Thyroid gland (tissue), 4 donors: ENCODE measurements at regions not wholly inside any gene's neighbourhood (a gene's known extent, or its start where the extent isn't known, plus 50 kb on each side); places are given as distances from the start of the nearest gene placed in this dataset.
"Not testable (repeated sequence)": the region's sequence is repeated elsewhere in the genome, so short reads cannot be mapped to it uniquely, and the experiment has no call there.

ENCODE experiments used
- CTCF ChIP-seq, 6 experiments: fragments of 200-600 bp in 3 of 6; fragments of 450-650 bp in 3 of 6; sonication (generic) in 3 of 6; IDR thresholded peaks; one replicate each; pipeline ENCODE4 v1.5.1; 2016 to 2019; ENCODE audit warnings: antibody characterized with exemption in 6 of 6, mild to moderate bottlenecking in 2 of 6, inconsistent platforms in 1 of 6, moderate library complexity in 1 of 6
- POLR2A ChIP-seq, 2 donors: fragments of 450-650 bp; IDR thresholded peaks; one replicate each; pipeline ENCODE4 v1.6.1; 2017; ENCODE audit warnings: antibody characterized with exemption in 2 of 2, mild to moderate bottlenecking in 2 of 2, moderate library complexity in 1 of 2

GRCh38 chr9:138210388-138210986, 332.9 kb downstream of the CACNA1B start:
- TF ChIP-seq CTCF, POLR2A (IDR thresholded peaks at IDR 0.05): not testable (repeated sequence)
